Epithelial cell of proximal tubule (primary cell): ENCODE measurements at regions not wholly inside any gene's neighbourhood (a gene's known extent, or its start where the extent isn't known, plus 50 kb on each side); places are given as distances from the start of the nearest gene placed in this dataset.

ENCODE experiments used
- DNase-seq: peaks from one replicate; pipeline ENCODE4 v3.0.0-alpha.2; 2011; ENCODE audit warnings: low read depth
- H3K4me3 ChIP-seq: 2 replicates; pipeline ENCODE4 v1.5.1; 2011; ENCODE audit warnings: low read depth, mild to moderate bottlenecking, low read length
- CTCF ChIP-seq: conservative IDR thresholded peaks from 2 replicates; pipeline ENCODE4 v1.5.1; 2012; ENCODE audit warnings: low read depth, mild to moderate bottlenecking, low read length

GRCh38 chr2:239666855-239667376 lies 266.1 kb upstream of the HDAC4 start:
- DNase-seq, result no peak
- H3K4me3 ChIP-seq, result no peak overlapping the region
- no peak for TF ChIP-seq CTCF

GRCh38 chr2:239666053-239666854 lies 265.4 kb upstream of the HDAC4 start:
- TF ChIP-seq CTCF, result no peak
- no peak for DNase-seq
- no peak overlapping the region for H3K4me3 ChIP-seq

GRCh38 chr2:239664216-239664810 lies 263.5 kb upstream of the HDAC4 start:
- no peak for DNase-seq
- no peak for TF ChIP-seq CTCF
- no peak overlapping the region for H3K4me3 ChIP-seq

- H3K4me3 ChIP-seq, result no peak overlapping the region
- no peak for TF ChIP-seq CTCF
- DNase-seq, result no peak
These were observed 262.6 kb upstream of the HDAC4 start for GRCh38 chr2:239663364-239663924.

- DNase-seq, result no peak
- no peak for TF ChIP-seq CTCF
- no peak overlapping the region for H3K4me3 ChIP-seq
These were observed 261.7 kb upstream of the HDAC4 start for GRCh38 chr2:239662413-239663120.

- no peak overlapping the region for H3K4me3 ChIP-seq
- DNase-seq, result no peak
- no peak for TF ChIP-seq CTCF
These were observed 260.8 kb upstream of the HDAC4 start for GRCh38 chr2:239661334-239662312.
